Epithelial cell of proximal tubule (primary cell): ENCODE measurements at regions not wholly inside any gene's neighbourhood (a gene's known extent, or its start where the extent isn't known, plus 50 kb on each side); places are given as distances from the start of the nearest gene placed in this dataset.
A peak's percentile ranks its signal among the peaks of the same experiment; 100 is the strongest.

ENCODE experiments used
- DNase-seq: peaks from one replicate; pipeline ENCODE4 v3.0.0-alpha.2; 2011; ENCODE audit warnings: low read depth
- H3K4me3 ChIP-seq: 2 replicates; pipeline ENCODE4 v1.5.1; 2011; ENCODE audit warnings: low read depth, mild to moderate bottlenecking, low read length
- CTCF ChIP-seq: conservative IDR thresholded peaks from 2 replicates; pipeline ENCODE4 v1.5.1; 2012; ENCODE audit warnings: low read depth, mild to moderate bottlenecking, low read length

- H3K4me3 ChIP-seq: no peak overlapping the region
- DNase-seq: no peak
- no peak for TF ChIP-seq CTCF
Observed at GRCh38 chr19:5229778-5230335, 110.8 kb downstream of the PTPRS start.

DNA sequence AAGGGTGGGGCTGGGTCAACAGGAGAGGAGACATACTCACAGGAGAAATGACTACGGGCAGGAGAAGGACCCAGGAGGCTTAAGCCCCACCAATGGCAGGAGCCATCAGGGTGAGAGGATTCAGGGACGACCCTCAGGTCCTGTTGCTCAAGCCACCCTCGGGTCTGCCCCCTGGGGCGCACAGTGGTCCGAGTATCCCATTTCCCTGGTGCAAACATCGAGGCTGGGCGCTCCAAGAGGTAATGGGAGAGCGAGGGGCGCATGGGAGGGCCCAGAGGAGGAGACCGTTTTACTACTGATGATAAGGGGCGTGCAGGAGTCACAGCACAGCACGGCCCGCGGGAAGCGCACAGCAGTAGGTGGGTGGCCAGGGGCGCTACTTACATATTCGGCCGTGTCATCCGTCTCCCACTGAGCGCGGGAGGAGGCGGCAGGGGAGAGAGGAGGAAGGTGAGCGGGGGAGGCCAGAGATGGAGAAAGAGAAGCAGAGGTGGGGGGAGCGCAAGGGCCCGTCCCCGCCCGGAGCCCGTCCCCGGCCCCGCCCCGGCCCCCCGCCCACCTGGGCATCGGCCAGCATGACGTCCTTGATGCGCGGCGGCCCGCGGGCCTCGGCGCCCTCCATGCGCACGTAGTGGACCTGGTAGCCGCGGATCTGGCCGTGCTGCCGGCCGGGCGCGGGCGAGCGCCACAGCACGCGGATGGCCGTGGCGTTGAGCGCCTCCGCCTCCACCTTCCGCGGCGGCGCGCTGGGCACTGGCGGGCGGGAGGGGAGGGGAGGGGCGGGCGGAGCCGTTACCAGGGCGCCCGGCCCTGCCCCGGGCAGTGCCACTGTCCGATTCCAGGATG is 111.5 kb downstream of the PTPRS start:
- TF ChIP-seq CTCF: no peak
- H3K4me3 ChIP-seq: no peak overlapping the region
- DNase-seq: no peak

GRCh38 chr19:5228490-5228889 is 112.1 kb downstream of the PTPRS start:
- no peak overlapping the region for H3K4me3 ChIP-seq
- no peak for TF ChIP-seq CTCF
- DNase-seq: no peak

- peak; percentile 58 for TF ChIP-seq CTCF
- no peak for DNase-seq
- no peak overlapping the region for H3K4me3 ChIP-seq
Observed at GRCh38 chr19:5225486-5226345, 114.9 kb downstream of the PTPRS start.

- TF ChIP-seq CTCF: no peak
- no peak overlapping the region for H3K4me3 ChIP-seq
- DNase-seq: no peak
Observed at GRCh38 chr19:5224480-5224879, 116.1 kb downstream of the PTPRS start.

DNA sequence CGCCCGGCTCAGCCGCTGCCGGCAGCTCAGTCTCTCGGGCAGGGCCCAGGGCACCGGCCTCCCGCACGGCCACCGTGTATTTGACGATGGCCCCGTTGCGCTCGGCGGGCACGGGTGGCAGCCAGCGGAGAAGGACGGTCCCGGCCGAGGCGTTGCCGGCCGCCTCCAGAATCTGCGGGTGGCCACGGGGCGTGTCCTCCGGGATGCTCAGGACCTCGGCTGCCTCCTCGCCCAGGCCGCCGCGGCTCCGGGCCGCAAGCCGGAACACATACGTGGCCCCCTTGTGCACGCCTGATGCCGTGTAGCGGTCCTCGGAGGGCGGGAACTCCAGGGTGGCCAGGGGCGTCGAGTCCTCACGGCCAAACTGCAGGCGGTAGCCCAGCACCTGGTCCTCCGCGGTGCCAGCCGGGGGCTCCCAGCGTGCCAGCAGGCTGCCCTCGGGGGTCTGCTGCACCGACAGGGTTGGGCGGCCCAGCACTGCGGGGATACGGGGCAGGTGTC is 117.7 kb downstream of the PTPRS start:
- H3K4me3 ChIP-seq: no peak overlapping the region
- no peak for DNase-seq
- no peak for TF ChIP-seq CTCF
